Panc1 (cell line): ENCODE measurements at regions not wholly inside any gene's neighbourhood (a gene's known extent, or its start where the extent isn't known, plus 50 kb on each side); places are given as distances from the start of the nearest gene placed in this dataset.

Experiments
- POLR2AphosphoS5 ChIP-seq: IDR thresholded peaks from 2 replicates; pipeline ENCODE4 v1.6.1; 2012; ENCODE audit warnings: mild to moderate bottlenecking, low read depth, low read length, moderate library complexity
- SIN3A ChIP-seq: IDR thresholded peaks from 2 replicates; pipeline ENCODE4 v1.6.1; 2012; ENCODE audit warnings: low read depth, mild to moderate bottlenecking, low read length, moderate library complexity, borderline replicate concordance; ENCODE audit not compliant: insufficient read depth
- TF ChIP-seq, protein P1 (sequence below), 2 experiments: IDR thresholded peaks; 2 replicates each; pipeline ENCODE4 v1.6.1; 2011 to 2012; ENCODE audit warnings: low read depth in 2 of 2, control low read depth in 1 of 2, low read length in 1 of 2, mild to moderate bottlenecking in 1 of 2, moderate library complexity in 1 of 2; ENCODE audit not compliant: insufficient read depth in 1 of 2
- TF ChIP-seq, protein P2 (sequence below): fragments of 450-650 bp; IDR thresholded peaks from 2 replicates; pipeline ENCODE4 v1.5.1; 2017; ENCODE audit warnings: mild to moderate bottlenecking

DNA sequence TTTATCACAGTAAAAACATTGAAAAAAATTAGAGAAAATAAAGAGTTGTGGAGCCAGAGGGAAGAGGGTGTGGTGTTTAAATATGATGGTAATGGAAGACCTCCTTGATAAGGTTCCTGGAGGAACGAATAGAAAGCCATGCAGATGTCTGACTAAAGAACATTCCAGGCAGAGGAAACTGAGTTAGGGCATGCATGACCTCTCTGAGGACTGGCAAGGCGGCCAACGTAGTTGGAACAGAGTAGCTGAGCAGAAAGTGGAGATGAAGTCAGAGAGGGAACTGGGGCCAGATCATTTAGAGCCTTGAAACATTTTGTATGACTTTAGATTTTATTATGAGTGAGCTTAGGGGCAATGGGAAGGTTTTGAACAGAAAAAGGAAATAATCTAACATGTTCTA lies 377.5 kb downstream of the HLX start:
- TF ChIP-seq, protein P1, sequence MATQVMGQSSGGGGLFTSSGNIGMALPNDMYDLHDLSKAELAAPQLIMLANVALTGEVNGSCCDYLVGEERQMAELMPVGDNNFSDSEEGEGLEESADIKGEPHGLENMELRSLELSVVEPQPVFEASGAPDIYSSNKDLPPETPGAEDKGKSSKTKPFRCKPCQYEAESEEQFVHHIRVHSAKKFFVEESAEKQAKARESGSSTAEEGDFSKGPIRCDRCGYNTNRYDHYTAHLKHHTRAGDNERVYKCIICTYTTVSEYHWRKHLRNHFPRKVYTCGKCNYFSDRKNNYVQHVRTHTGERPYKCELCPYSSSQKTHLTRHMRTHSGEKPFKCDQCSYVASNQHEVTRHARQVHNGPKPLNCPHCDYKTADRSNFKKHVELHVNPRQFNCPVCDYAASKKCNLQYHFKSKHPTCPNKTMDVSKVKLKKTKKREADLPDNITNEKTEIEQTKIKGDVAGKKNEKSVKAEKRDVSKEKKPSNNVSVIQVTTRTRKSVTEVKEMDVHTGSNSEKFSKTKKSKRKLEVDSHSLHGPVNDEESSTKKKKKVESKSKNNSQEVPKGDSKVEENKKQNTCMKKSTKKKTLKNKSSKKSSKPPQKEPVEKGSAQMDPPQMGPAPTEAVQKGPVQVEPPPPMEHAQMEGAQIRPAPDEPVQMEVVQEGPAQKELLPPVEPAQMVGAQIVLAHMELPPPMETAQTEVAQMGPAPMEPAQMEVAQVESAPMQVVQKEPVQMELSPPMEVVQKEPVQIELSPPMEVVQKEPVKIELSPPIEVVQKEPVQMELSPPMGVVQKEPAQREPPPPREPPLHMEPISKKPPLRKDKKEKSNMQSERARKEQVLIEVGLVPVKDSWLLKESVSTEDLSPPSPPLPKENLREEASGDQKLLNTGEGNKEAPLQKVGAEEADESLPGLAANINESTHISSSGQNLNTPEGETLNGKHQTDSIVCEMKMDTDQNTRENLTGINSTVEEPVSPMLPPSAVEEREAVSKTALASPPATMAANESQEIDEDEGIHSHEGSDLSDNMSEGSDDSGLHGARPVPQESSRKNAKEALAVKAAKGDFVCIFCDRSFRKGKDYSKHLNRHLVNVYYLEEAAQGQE (IDR thresholded peaks at IDR 0.05; ENCODE audit: insufficient read depth in 1 of 2, low read depth in 2 of 2, low read length in 1 of 2): no peak
- TF ChIP-seq, protein P2, sequence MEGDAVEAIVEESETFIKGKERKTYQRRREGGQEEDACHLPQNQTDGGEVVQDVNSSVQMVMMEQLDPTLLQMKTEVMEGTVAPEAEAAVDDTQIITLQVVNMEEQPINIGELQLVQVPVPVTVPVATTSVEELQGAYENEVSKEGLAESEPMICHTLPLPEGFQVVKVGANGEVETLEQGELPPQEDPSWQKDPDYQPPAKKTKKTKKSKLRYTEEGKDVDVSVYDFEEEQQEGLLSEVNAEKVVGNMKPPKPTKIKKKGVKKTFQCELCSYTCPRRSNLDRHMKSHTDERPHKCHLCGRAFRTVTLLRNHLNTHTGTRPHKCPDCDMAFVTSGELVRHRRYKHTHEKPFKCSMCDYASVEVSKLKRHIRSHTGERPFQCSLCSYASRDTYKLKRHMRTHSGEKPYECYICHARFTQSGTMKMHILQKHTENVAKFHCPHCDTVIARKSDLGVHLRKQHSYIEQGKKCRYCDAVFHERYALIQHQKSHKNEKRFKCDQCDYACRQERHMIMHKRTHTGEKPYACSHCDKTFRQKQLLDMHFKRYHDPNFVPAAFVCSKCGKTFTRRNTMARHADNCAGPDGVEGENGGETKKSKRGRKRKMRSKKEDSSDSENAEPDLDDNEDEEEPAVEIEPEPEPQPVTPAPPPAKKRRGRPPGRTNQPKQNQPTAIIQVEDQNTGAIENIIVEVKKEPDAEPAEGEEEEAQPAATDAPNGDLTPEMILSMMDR: no peak
- TF ChIP-seq POLR2AphosphoS5 (no peak), SIN3A (no peak)
